Vagina (tissue), 2 donors: ENCODE measurements at regions not wholly inside any gene's neighbourhood (a gene's known extent, or its start where the extent isn't known, plus 50 kb on each side); places are given as distances from the start of the nearest gene placed in this dataset.
"Not testable (repeated sequence)": the region's sequence is repeated elsewhere in the genome, so short reads cannot be mapped to it uniquely, and the experiment has no call there.

Experiments used
- DNase-seq, 2 donors: peaks; one replicate each; pipeline ENCODE4 v3.0.0-alpha.2; 2017; ENCODE audit errors: extremely low spot score in 2 of 2
- H3K27ac ChIP-seq: fragments of 200-600 bp; sonication (generic); one replicate; pipeline ENCODE4 v1.5.1; 2019
- H3K27me3 ChIP-seq: fragments of 200-600 bp; sonication (generic); one replicate; pipeline ENCODE4 v1.5.1; 2019
- H3K36me3 ChIP-seq, 2 donors: fragments of 200-600 bp; sonication (generic); one replicate each; pipeline ENCODE4 v1.5.1; 2017 to 2019
- H3K4me1 ChIP-seq: fragments of 200-600 bp; sonication (generic); one replicate; pipeline ENCODE4 v1.5.1; 2019
- H3K4me3 ChIP-seq, 2 donors: fragments of 200-600 bp; sonication (generic); 1 replicate in 1 of 2; 2 replicates in 1 of 2; pipeline ENCODE4 v1.5.1; 2016 to 2019
- H3K9me3 ChIP-seq: fragments of 200-600 bp; sonication (generic); one replicate; pipeline ENCODE4 v1.5.1; 2019
- CTCF ChIP-seq, 3 experiments: fragments of 450-650 bp in 2 of 3; fragments of 200-600 bp in 1 of 3; sonication (generic) in 1 of 3; IDR thresholded peaks; one replicate each; pipeline ENCODE4 v1.5.1; 2017 to 2019; ENCODE audit warnings: antibody characterized with exemption in 3 of 3, mild to moderate bottlenecking in 2 of 3, moderate library complexity in 2 of 3
- POLR2A ChIP-seq, 2 donors: fragments of 450-650 bp; IDR thresholded peaks; one replicate each; pipeline ENCODE4 v1.6.1; 2017; ENCODE audit warnings: antibody characterized with exemption in 2 of 2, mild to moderate bottlenecking in 2 of 2, moderate library complexity in 2 of 2
- POLR2AphosphoS5 ChIP-seq, 2 donors: sonication (generic); formaldehyde crosslinking; IDR thresholded peaks; one replicate each; pipeline ENCODE4 v1.9.0; 2017; ENCODE audit warnings: antibody characterized with exemption in 2 of 2, mild to moderate bottlenecking in 2 of 2, low read depth in 1 of 2; ENCODE audit not compliant: insufficient read depth in 1 of 2
- intact Hi-C: fragments of 100-400 bp; cut with DNase I; formaldehyde crosslinking; loops from one replicate; pipeline ENCODE4 v1.15.1; 2023

GRCh38 chr3:110686701-110687100 is 384.9 kb upstream of the NECTIN3 start:
- Histone ChIP-seq H3K4me3 (no peak overlapping the region), H3K36me3 (no peaks in the 10 kb centered on the region), H3K9me3 (no peaks in the 10 kb centered on the region), H3K27me3 (no peaks in the 10 kb centered on the region), H3K4me1 (no peaks in the 10 kb centered on the region), H3K27ac (no peak overlapping the region)
- intact Hi-C loops, result no loop called here
- DNase-seq, result no peak
- no peak for TF ChIP-seq POLR2AphosphoS5 (IDR thresholded peaks at IDR 0.05; ENCODE audit: insufficient read depth in 1 of 2, low read depth in 1 of 2)
- TF ChIP-seq POLR2A (IDR thresholded peaks at IDR 0.05), result no peak
- TF ChIP-seq CTCF (IDR thresholded peaks at IDR 0.05), result no peak

GRCh38 chr3:110687138-110687537 is 384.5 kb upstream of the NECTIN3 start:
- H3K36me3 ChIP-seq, result no peaks in the 10 kb centered on the region
- TF ChIP-seq POLR2AphosphoS5 (IDR thresholded peaks at IDR 0.05; ENCODE audit: insufficient read depth in 1 of 2, low read depth in 1 of 2), result no peak
- no peak for TF ChIP-seq POLR2A (IDR thresholded peaks at IDR 0.05)
- TF ChIP-seq CTCF (IDR thresholded peaks at IDR 0.05), result no peak
- intact Hi-C loops, result no loop called here
- no peak overlapping the region for H3K4me3 ChIP-seq
- no peak overlapping the region for H3K27ac ChIP-seq
- H3K27me3 ChIP-seq, result no peaks in the 10 kb centered on the region
- no peak for DNase-seq
- no peaks in the 10 kb centered on the region for H3K4me1 ChIP-seq
- no peaks in the 10 kb centered on the region for H3K9me3 ChIP-seq

GRCh38 chr3:110697961-110698360 is 373.7 kb upstream of the NECTIN3 start:
- H3K27me3 ChIP-seq, result no peaks in the 10 kb centered on the region

GRCh38 chr3:110704332-110704731 is 367.3 kb upstream of the NECTIN3 start:
- DNase-seq, intact Hi-C loops, H3K4me1 ChIP-seq, H3K4me3 ChIP-seq, H3K27me3 ChIP-seq, H3K9me3 ChIP-seq, H3K36me3 ChIP-seq, H3K27ac ChIP-seq: not testable (repeated sequence)

More at GRCh38 chr3:110697961-110698360, 373.7 kb upstream of the NECTIN3 start:
- TF ChIP-seq CTCF (IDR thresholded peaks at IDR 0.05) (no peak), POLR2AphosphoS5 (IDR thresholded peaks at IDR 0.05; ENCODE audit: insufficient read depth in 1 of 2, low read depth in 1 of 2) (no peak), POLR2A (IDR thresholded peaks at IDR 0.05) (no peak)
- Histone ChIP-seq H3K27ac (no peak overlapping the region), H3K36me3 (no peaks in the 10 kb centered on the region), H3K4me1 (no peaks in the 10 kb centered on the region), H3K9me3 (no peaks in the 10 kb centered on the region), H3K4me3 (no peak overlapping the region)
- intact Hi-C loops, result no loop called here
- DNase-seq, result no peak

- Histone ChIP-seq H3K4me3 (no peak overlapping the region), H3K27me3 (no peaks in the 10 kb centered on the region), H3K9me3 (no peaks in the 10 kb centered on the region), H3K36me3 (no peaks in the 10 kb centered on the region), H3K4me1 (no peaks in the 10 kb centered on the region), H3K27ac (no peak overlapping the region)
- intact Hi-C loops, result no loop called here
- DNase-seq, result no peak
- TF ChIP-seq POLR2AphosphoS5 (IDR thresholded peaks at IDR 0.05; ENCODE audit: insufficient read depth in 1 of 2, low read depth in 1 of 2) (no peak), POLR2A (IDR thresholded peaks at IDR 0.05) (no peak), CTCF (IDR thresholded peaks at IDR 0.05) (no peak)
Observed at GRCh38 chr3:110708156-110708555, 363.5 kb upstream of the NECTIN3 start.

GRCh38 chr3:110710156-110710555 is 361.5 kb upstream of the NECTIN3 start:
- intact Hi-C loops, result no loop called here
- H3K36me3 ChIP-seq, result no peaks in the 10 kb centered on the region
- H3K27me3 ChIP-seq, result no peaks in the 10 kb centered on the region
- H3K4me1 ChIP-seq, result no peaks in the 10 kb centered on the region
- H3K4me3 ChIP-seq, result no peak overlapping the region
- no peak for DNase-seq
- H3K9me3 ChIP-seq, result no peaks in the 10 kb centered on the region
- TF ChIP-seq POLR2AphosphoS5 (IDR thresholded peaks at IDR 0.05; ENCODE audit: insufficient read depth in 1 of 2, low read depth in 1 of 2) (no peak), POLR2A (IDR thresholded peaks at IDR 0.05) (no peak), CTCF (IDR thresholded peaks at IDR 0.05) (no peak)
- no peak overlapping the region for H3K27ac ChIP-seq
